ENCODE measurements at regions not wholly inside any gene's neighbourhood (a gene's known extent, or its start where the extent isn't known, plus 50 kb on each side); places are given as distances from the start of the nearest gene placed in this dataset.

DNA sequence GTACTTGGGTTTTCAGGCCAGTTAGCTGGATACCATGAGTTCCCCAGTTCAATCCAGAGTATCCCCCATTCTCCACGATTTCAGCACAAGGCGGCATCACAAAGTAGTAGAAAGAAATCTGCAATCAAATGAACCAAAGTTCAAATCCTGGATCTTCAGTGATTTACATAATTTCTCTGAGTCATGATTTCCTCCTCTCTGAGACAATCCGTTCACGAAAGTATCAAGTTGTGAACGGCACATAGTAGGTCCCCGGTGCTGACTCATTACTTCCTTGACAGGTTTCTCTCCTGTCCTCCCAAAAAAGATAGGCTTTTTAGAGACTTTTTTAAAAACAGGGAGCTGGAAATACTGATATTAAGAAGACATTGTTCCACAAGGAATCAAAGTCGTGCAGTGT is 69.1 kb upstream of the AKIP1 start:
- Histone ChIP-seq H3F3A (ENCODE audit: insufficient read depth, low read depth) (no peaks in the 10 kb centered on the region), H3K79me2 (ENCODE audit: low read depth) (no peaks in the 10 kb centered on the region), H3K4me3 (no peak overlapping the region), H3K36me3 (ENCODE audit: low read depth) (no peaks in the 10 kb centered on the region), H3K27me3 (ENCODE audit: insufficient read depth, low read depth) (no peaks in the 10 kb centered on the region), H3K4me2 (no peak overlapping the region), H2AFZ (no peak overlapping the region), H3K9me2 (ENCODE audit: insufficient read depth) (no peaks in the 10 kb centered on the region), H4K20me1 (ENCODE audit: insufficient read depth) (no peaks in the 10 kb centered on the region), H3K27ac (no peak overlapping the region), H3K9me3 (ENCODE audit: insufficient read depth, low read depth) (no peaks in the 10 kb centered on the region), H3K4me1 (replicated peaks; ENCODE audit: insufficient read depth) (peaks cover 16% of the 10 kb centered on the region)
- intact Hi-C loops (cut with micrococcal nuclease; ENCODE audit: unreplicated experiment), result no loop called here
- DNase-seq, result no peak
- ChIA-PET POLR2A (ENCODE audit: unreplicated experiment) (no interaction called here), CTCF (no interaction called here)
- no peak for TF ChIP-seq CTCF (conservative IDR thresholded peaks at IDR 0.05)
- TF ChIP-seq EZH2 (IDR thresholded peaks at IDR 0.05; ENCODE audit: low read depth), result no peak
- BruUV-seq (replicated peaks), result no TSS peak

DNA sequence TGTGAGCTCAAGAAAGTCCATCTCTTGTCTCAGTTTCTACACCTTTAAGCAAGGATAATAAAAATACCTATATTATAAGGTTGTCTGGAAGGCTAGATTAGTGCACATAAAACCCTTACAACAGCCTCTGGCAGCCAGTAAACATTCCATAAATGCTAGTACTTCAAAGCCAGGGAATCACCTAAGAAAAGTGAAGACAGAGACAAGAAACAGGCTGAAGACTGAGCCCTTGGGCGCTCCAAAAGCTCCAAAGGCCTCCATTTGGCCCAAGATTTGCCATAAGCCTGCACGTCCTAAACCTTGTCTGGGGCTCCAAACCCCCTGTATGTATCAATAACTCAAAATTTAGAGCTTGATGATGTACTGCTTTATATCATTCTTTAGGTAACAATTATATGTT is 52.2 kb upstream of the AKIP1 start:
- no peaks in the 10 kb centered on the region for H3K9me2 ChIP-seq (ENCODE audit: insufficient read depth)
- H3K27ac ChIP-seq, result no peak overlapping the region
- ChIA-PET POLR2A (ENCODE audit: unreplicated experiment) (no interaction called here), CTCF (no interaction called here)
- no peak for TF ChIP-seq EZH2 (IDR thresholded peaks at IDR 0.05; ENCODE audit: low read depth)
- no peak for TF ChIP-seq CTCF (conservative IDR thresholded peaks at IDR 0.05)
- peaks cover 3% of the 10 kb centered on the region; the same call in 1 of the 2 replicates for H3K4me1 ChIP-seq (replicated peaks; ENCODE audit: insufficient read depth)
- no peaks in the 10 kb centered on the region for H4K20me1 ChIP-seq (ENCODE audit: insufficient read depth)
- no peaks in the 10 kb centered on the region for H3K36me3 ChIP-seq (ENCODE audit: low read depth)
- no peaks in the 10 kb centered on the region for H3K27me3 ChIP-seq (ENCODE audit: insufficient read depth, low read depth)
- no peaks in the 10 kb centered on the region for H3F3A ChIP-seq (ENCODE audit: insufficient read depth, low read depth)
- intact Hi-C loops (cut with micrococcal nuclease; ENCODE audit: unreplicated experiment), result no loop called here
- H3K9me3 ChIP-seq (ENCODE audit: insufficient read depth, low read depth), result no peaks in the 10 kb centered on the region
- H3K79me2 ChIP-seq (ENCODE audit: low read depth), result 0 out of 2 replicates have a peak, but pooled peaks cover 9% of the 10 kb centered on the region
- DNase-seq, result no peak
- BruUV-seq (replicated peaks), result no TSS peak
- H3K4me3 ChIP-seq, result no peak overlapping the region
- H2AFZ ChIP-seq, result no peak overlapping the region
- no peak overlapping the region for H3K4me2 ChIP-seq
